ENCODE measurements at regions not wholly inside any gene's neighbourhood (a gene's known extent, or its start where the extent isn't known, plus 50 kb on each side); places are given as distances from the start of the nearest gene placed in this dataset.

- DNase-seq = no peak
Observed at GRCh38 chrX:39875834-39876628, 221.7 kb downstream of the BCOR start.

- no peak for DNase-seq
Observed at GRCh38 chrX:39877905-39878304, 219.9 kb downstream of the BCOR start.

GRCh38 chrX:39883666-39884065, 214.1 kb downstream of the BCOR start:
- DNase-seq = no peak

GRCh38 chrX:39886282-39886681, 211.5 kb downstream of the BCOR start:
- DNase-seq = no peak

- DNase-seq = no peak
Observed at GRCh38 chrX:39888730-39889129, 209.0 kb downstream of the BCOR start.

GRCh38 chrX:39889704-39890103, 208.1 kb downstream of the BCOR start:
- no peak for DNase-seq

- DNase-seq = no peak
Observed at GRCh38 chrX:39890807-39891206, 207.0 kb downstream of the BCOR start.

- DNase-seq = no peak
Observed at GRCh38 chrX:39891781-39892180, 206.0 kb downstream of the BCOR start.

- no peak for DNase-seq
Observed at GRCh38 chrX:39893417-39894338, 204.1 kb downstream of the BCOR start.

- no peak for DNase-seq
Observed at GRCh38 chrX:39894683-39895082, 203.1 kb downstream of the BCOR start.

- no peak for DNase-seq
Observed at GRCh38 chrX:39895218-39896110, 202.3 kb downstream of the BCOR start.

GRCh38 chrX:39896951-39897740, 200.6 kb downstream of the BCOR start:
- no peak for DNase-seq

GRCh38 chrX:39897741-39898097, 200.0 kb downstream of the BCOR start:
- DNase-seq = no peak

- no peak for DNase-seq
Observed at GRCh38 chrX:39898147-39898546, 199.6 kb downstream of the BCOR start.

GRCh38 chrX:39899059-39899458, 198.7 kb downstream of the BCOR start:
- DNase-seq = no peak

- no peak for DNase-seq
Observed at GRCh38 chrX:39899856-39900776, 197.6 kb downstream of the BCOR start.

GRCh38 chrX:39900777-39901170, 197.0 kb downstream of the BCOR start:
- no peak for DNase-seq

- no peak for DNase-seq
Observed at GRCh38 chrX:39903343-39903742, 194.4 kb downstream of the BCOR start.

GRCh38 chrX:39903937-39904336, 193.8 kb downstream of the BCOR start:
- no peak for DNase-seq

GRCh38 chrX:39904816-39905537, 192.8 kb downstream of the BCOR start:
- no peak for DNase-seq

Data from KG1 (cell line).